A673 (cell line): ENCODE measurements at regions not wholly inside any gene's neighbourhood (a gene's known extent, or its start where the extent isn't known, plus 50 kb on each side); places are given as distances from the start of the nearest gene placed in this dataset.

Source experiments
- BruUV-seq: library from RNA; stranded (reverse); fragments of 400-500 nt; replicated peaks from 2 replicates; lab custom pipeline; 2021; lab: Mats Ljungman, UMichigan
- CTCF ChIA-PET: fragments of 300-600 bp; sonication (Branson Sonifier 250); formaldehyde crosslinking; loops from one replicate; lab custom pipeline; 2022; ENCODE audit warnings: antibody characterized with exemption; lab: Charles Lee
- POLR2A ChIA-PET: fragments of 300-600 bp; sonication (Branson Sonifier 250); formaldehyde crosslinking; loops from one replicate; lab custom pipeline; 2022; ENCODE audit warnings: antibody characterized with exemption; ENCODE audit not compliant: low non-redundant PET; lab: Charles Lee
- DNase-seq: peaks from one replicate; pipeline ENCODE4 v3.0.0-alpha.2; 2015; ENCODE audit warnings: low spot score
- H3K27ac ChIP-seq: fragments of 200-600 bp; sonication (generic); 2 replicates; pipeline ENCODE4 v1.5.1; 2016; ENCODE audit warnings: mixed run types, low read depth, mild to moderate bottlenecking, mixed read lengths, antibody characterized with exemption, low read length; ENCODE audit not compliant: poor library complexity, severe bottlenecking
- H3K27me3 ChIP-seq: fragments of 200-600 bp; sonication (generic); replicated peaks from 2 replicates; pipeline ENCODE4 v1.6.1; 2017; ENCODE audit warnings: mixed run types, low read depth, mild to moderate bottlenecking, mixed read lengths, antibody characterized with exemption, low read length; ENCODE audit not compliant: insufficient read depth, poor library complexity
- H3K36me3 ChIP-seq: fragments of 200-600 bp; sonication (generic); 2 replicates; pipeline ENCODE4 v1.6.1; 2016; ENCODE audit warnings: mixed run types, mild to moderate bottlenecking, mixed read lengths, antibody characterized with exemption, low read length; ENCODE audit not compliant: insufficient read depth, poor library complexity, severe bottlenecking
- H3K4me1 ChIP-seq: fragments of 200-600 bp; sonication (generic); 2 replicates; pipeline ENCODE4 v1.6.1; 2017; ENCODE audit warnings: mixed run types, mild to moderate bottlenecking, mixed read lengths, antibody characterized with exemption, low read length; ENCODE audit not compliant: insufficient read depth, poor library complexity, severe bottlenecking
- H3K4me3 ChIP-seq: fragments of 200-600 bp; sonication (generic); 2 replicates; pipeline ENCODE4 v1.5.1; 2016; ENCODE audit warnings: low read depth, mixed run types, mild to moderate bottlenecking, mixed read lengths, low read length; ENCODE audit not compliant: poor library complexity, severe bottlenecking
- H3K9me3 ChIP-seq: fragments of 200-600 bp; sonication (generic); 2 replicates; pipeline ENCODE4 v1.6.1; 2016; ENCODE audit warnings: mixed run types, low read depth, mild to moderate bottlenecking, mixed read lengths, antibody characterized with exemption, low read length; ENCODE audit not compliant: poor library complexity, severe bottlenecking
- EZH2 ChIP-seq: fragments of 200-600 bp; sonication (generic); IDR thresholded peaks from 2 replicates; pipeline ENCODE4 v1.6.1; 2017; ENCODE audit warnings: borderline replicate concordance, low read depth, mild to moderate bottlenecking, mixed read lengths, antibody characterized with exemption, low read length; ENCODE audit not compliant: poor library complexity, severe bottlenecking
- intact Hi-C: fragments of 100-400 bp; cut with micrococcal nuclease; formaldehyde crosslinking; loops from one replicate; pipeline ENCODE4 v1.10.0; 2022; ENCODE audit not compliant: unreplicated experiment
- TF ChIP-seq, protein P1 (sequence below): fragments of 300-800, 200-600 bp; sonication (generic); conservative IDR thresholded peaks from 2 replicates; pipeline ENCODE4 v1.5.1; 2017; ENCODE audit warnings: low read depth, mild to moderate bottlenecking, antibody characterized with exemption, low read length, moderate library complexity, mixed read lengths

DNA sequence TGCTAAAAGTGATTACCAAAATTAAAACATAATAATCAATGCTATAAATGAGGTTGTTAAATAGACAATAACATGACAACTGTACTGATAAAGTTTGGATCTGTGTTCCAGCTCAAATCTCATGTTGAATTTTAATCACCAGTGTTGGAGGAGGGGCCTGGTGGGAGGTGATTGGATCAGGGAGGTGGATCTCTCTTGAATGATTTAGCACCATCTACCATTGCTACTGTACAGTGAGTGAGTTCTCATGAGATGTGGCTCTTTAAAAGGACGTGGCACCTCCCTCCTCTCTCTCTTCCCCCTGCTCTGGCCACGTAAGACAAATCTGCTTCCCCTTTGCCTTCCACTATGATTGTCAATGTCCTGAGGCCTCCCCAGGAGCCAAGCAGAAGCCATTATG is 77.5 kb downstream of the HTR5A start:
- H3K4me1 ChIP-seq: no peaks in the 10 kb centered on the region
- no peak overlapping the region for H3K4me3 ChIP-seq
- no peaks in the 10 kb centered on the region for H3K36me3 ChIP-seq
- H3K27me3 ChIP-seq: peaks cover 55% of the 10 kb centered on the region
- intact Hi-C loops: no loop called here
- ChIA-PET POLR2A (no interaction called here), CTCF (no interaction called here)
- no peak for DNase-seq
- H3K9me3 ChIP-seq: no peaks in the 10 kb centered on the region
- no peak overlapping the region for H3K27ac ChIP-seq
- TF ChIP-seq, protein P1, sequence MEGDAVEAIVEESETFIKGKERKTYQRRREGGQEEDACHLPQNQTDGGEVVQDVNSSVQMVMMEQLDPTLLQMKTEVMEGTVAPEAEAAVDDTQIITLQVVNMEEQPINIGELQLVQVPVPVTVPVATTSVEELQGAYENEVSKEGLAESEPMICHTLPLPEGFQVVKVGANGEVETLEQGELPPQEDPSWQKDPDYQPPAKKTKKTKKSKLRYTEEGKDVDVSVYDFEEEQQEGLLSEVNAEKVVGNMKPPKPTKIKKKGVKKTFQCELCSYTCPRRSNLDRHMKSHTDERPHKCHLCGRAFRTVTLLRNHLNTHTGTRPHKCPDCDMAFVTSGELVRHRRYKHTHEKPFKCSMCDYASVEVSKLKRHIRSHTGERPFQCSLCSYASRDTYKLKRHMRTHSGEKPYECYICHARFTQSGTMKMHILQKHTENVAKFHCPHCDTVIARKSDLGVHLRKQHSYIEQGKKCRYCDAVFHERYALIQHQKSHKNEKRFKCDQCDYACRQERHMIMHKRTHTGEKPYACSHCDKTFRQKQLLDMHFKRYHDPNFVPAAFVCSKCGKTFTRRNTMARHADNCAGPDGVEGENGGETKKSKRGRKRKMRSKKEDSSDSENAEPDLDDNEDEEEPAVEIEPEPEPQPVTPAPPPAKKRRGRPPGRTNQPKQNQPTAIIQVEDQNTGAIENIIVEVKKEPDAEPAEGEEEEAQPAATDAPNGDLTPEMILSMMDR: no peak
- TF ChIP-seq EZH2: no peak
- no TSS peak for BruUV-seq

DNA sequence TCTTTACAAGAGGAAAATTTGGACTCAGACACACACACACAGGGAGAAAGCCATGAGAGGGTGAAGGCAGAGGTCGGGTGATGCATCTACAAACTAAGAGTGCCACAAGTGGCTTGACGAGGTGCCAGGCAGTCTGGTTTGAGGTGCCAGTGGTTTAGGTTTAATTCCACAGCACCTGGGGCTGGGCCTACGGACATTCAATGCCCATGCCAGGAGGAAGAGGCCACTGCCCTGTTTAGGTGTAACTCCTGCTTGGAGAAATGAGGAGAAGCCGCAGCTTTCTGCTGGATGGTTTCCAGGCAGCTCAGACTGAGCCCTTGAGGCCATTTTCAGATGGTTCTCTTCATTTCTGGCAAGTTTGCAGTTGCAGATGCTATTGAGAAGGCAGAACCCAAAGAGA is 83.6 kb downstream of the HTR5A start:
- TF ChIP-seq, protein P1: no peak
- TF ChIP-seq EZH2: no peak
- Histone ChIP-seq H3K4me1 (no peaks in the 10 kb centered on the region), H3K36me3 (no peaks in the 10 kb centered on the region), H3K27me3 (peaks cover 32% of the 10 kb centered on the region), H3K27ac (no peak overlapping the region), H3K9me3 (no peaks in the 10 kb centered on the region), H3K4me3 (no peak overlapping the region)
- ChIA-PET POLR2A (no interaction called here), CTCF (no interaction called here)
- BruUV-seq: no TSS peak
- no peak for DNase-seq
- intact Hi-C loops: no loop called here

DNA sequence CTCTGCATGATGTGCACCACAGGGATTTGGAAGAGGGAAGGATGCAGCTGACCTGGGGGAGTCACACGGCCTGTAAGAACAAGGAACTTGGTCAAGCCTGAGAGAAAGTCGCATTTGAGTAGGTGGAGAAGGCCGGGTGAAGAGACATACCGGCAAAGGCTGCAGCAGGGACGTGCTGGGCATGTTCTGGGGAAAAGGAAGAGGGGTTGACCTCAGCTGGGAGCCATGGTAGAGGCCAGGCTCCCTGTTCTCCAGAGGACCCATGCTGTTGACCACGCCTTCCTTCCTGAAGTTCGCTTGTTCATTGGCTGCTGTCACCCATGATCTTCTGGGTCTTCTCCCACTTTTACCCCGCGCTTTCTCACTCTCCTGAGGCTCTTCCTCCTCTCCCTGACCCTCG is 84.5 kb downstream of the HTR5A start:
- Histone ChIP-seq H3K9me3 (no peaks in the 10 kb centered on the region), H3K27me3 (peaks cover 31% of the 10 kb centered on the region), H3K4me1 (no peaks in the 10 kb centered on the region), H3K4me3 (no peak overlapping the region), H3K27ac (no peak overlapping the region), H3K36me3 (no peaks in the 10 kb centered on the region)
- CTCF ChIA-PET: no interaction called here
- intact Hi-C loops: no loop called here
- no TSS peak for BruUV-seq
- TF ChIP-seq EZH2: no peak
- TF ChIP-seq, protein P1: no peak
- DNase-seq: no peak
- POLR2A ChIA-PET: no interaction called here
